HEK293T (cell line): ENCODE measurements at regions not wholly inside any gene's neighbourhood (a gene's known extent, or its start where the extent isn't known, plus 50 kb on each side); places are given as distances from the start of the nearest gene placed in this dataset.

ENCODE experiments used
- CTCF ChIA-PET: fragments of 350-600 bp; formaldehyde crosslinking; extraction: SDS; loops from one replicate; lab custom pipeline; 2021; ENCODE audit warnings: antibody characterized with exemption, inconsistent platforms; lab: Yijun Ruan, JAX
- POLR2A ChIA-PET: fragments of 350-600 bp; formaldehyde crosslinking; extraction: SDS; loops from one replicate; lab custom pipeline; 2020; ENCODE audit warnings: antibody characterized with exemption, inconsistent platforms; lab: Yijun Ruan, JAX
- DNase-seq: peaks from one replicate; pipeline ENCODE4 v3.0.0; 2012; ENCODE audit warnings: mixed read lengths; ENCODE audit errors: extremely low spot score
- ARNT ChIP-seq: fragments of 450-650 bp; IDR thresholded peaks from 2 replicates; pipeline ENCODE4 v1.6.1; 2017; ENCODE audit warnings: mild to moderate bottlenecking
- BHLHE40 ChIP-seq: fragments of 450-650 bp; IDR thresholded peaks from 2 replicates; pipeline ENCODE4 v1.6.1; 2016; ENCODE audit warnings: mild to moderate bottlenecking, moderate library complexity, borderline replicate concordance
- CTBP1 ChIP-seq: fragments of 450-650 bp; IDR thresholded peaks from 2 replicates; pipeline ENCODE4 v1.6.1; 2016; ENCODE audit warnings: borderline replicate concordance
- ELF4 ChIP-seq: fragments of 450-650 bp; IDR thresholded peaks from 2 replicates; pipeline ENCODE4 v1.6.1; 2017; ENCODE audit warnings: antibody characterized with exemption
- FOXA1 ChIP-seq: fragments of 450-650 bp; IDR thresholded peaks from 2 replicates; pipeline ENCODE4 v1.6.1; 2016; ENCODE audit warnings: mild to moderate bottlenecking
- FOXK2 ChIP-seq: fragments of 450-650 bp; IDR thresholded peaks from 2 replicates; pipeline ENCODE4 v1.6.1; 2016; ENCODE audit warnings: mild to moderate bottlenecking
- FOXM1 ChIP-seq: fragments of 450-650 bp; IDR thresholded peaks from 2 replicates; pipeline ENCODE4 v1.6.1; 2017; ENCODE audit warnings: mild to moderate bottlenecking, borderline replicate concordance
- HDGF ChIP-seq: fragments of 450-650 bp; IDR thresholded peaks from 2 replicates; pipeline ENCODE4 v1.6.1; 2017; ENCODE audit warnings: antibody characterized with exemption, borderline replicate concordance
- L3MBTL2 ChIP-seq: fragments of 450-650 bp; conservative IDR thresholded peaks from 2 replicates; pipeline ENCODE4 v1.6.1; 2016; ENCODE audit warnings: mild to moderate bottlenecking
- LEF1 ChIP-seq: fragments of 450-650 bp; IDR thresholded peaks from 2 replicates; pipeline ENCODE4 v1.6.1; 2017; ENCODE audit warnings: mild to moderate bottlenecking, borderline replicate concordance
- NFRKB ChIP-seq: fragments of 450-650 bp; IDR thresholded peaks from 2 replicates; pipeline ENCODE4 v1.6.1; 2016; ENCODE audit warnings: mild to moderate bottlenecking, moderate library complexity
- PKNOX1 ChIP-seq: fragments of 450-650 bp; IDR thresholded peaks from 2 replicates; pipeline ENCODE4 v1.6.1; 2016
- SP1 ChIP-seq: fragments of 450-650 bp; IDR thresholded peaks from 2 replicates; pipeline ENCODE4 v1.6.1; 2017
- SUZ12 ChIP-seq: fragments of 450-650 bp; IDR thresholded peaks from 2 replicates; pipeline ENCODE4 v1.6.1; 2016; ENCODE audit warnings: mild to moderate bottlenecking
- TARDBP ChIP-seq: fragments of 450-650 bp; IDR thresholded peaks from 2 replicates; pipeline ENCODE4 v1.6.1; 2016
- ZNF384 ChIP-seq: fragments of 450-650 bp; IDR thresholded peaks from 2 replicates; pipeline ENCODE4 v1.6.1; 2016

GRCh38 chr5:41610386-41610785 is 100.0 kb upstream of the PLCXD3 start:
- no peak for DNase-seq
- TF ChIP-seq BHLHE40 (no peak), ZNF384 (no peak), L3MBTL2 (no peak), FOXK2 (no peak), NFRKB (no peak), LEF1 (no peak), FOXM1 (no peak), HDGF (no peak), PKNOX1 (no peak), CTBP1 (no peak), FOXA1 (no peak), ELF4 (no peak), ARNT (no peak), SUZ12 (no peak), TARDBP (no peak), SP1 (no peak)
- ChIA-PET CTCF (no interaction called here), POLR2A (no interaction called here)

- no peak for DNase-seq
- CTCF ChIA-PET = no interaction called here
- POLR2A ChIA-PET = no interaction called here
- no peak for TF ChIP-seq NFRKB
- TF ChIP-seq HDGF = no peak
- no peak for TF ChIP-seq FOXA1
Observed at GRCh38 chr5:41600731-41601130, 90.3 kb upstream of the PLCXD3 start.

GRCh38 chr5:41598011-41598410 is 87.6 kb upstream of the PLCXD3 start:
- no peak for TF ChIP-seq HDGF
- no peak for TF ChIP-seq L3MBTL2
- no peak for TF ChIP-seq ZNF384
- no peak for TF ChIP-seq SP1
- TF ChIP-seq FOXM1 = no peak
- no peak for TF ChIP-seq PKNOX1
- no peak for TF ChIP-seq LEF1
- TF ChIP-seq FOXK2 = no peak
- TF ChIP-seq ARNT = no peak
- TF ChIP-seq CTBP1 = no peak
- no peak for TF ChIP-seq NFRKB
- no peak for TF ChIP-seq FOXA1
- TF ChIP-seq ELF4 = no peak
- no peak for TF ChIP-seq SUZ12
- no peak for DNase-seq
- POLR2A ChIA-PET = no interaction called here
- CTCF ChIA-PET = no interaction called here

GRCh38 chr5:41587668-41588067 is 77.3 kb upstream of the PLCXD3 start:
- DNase-seq = no peak
- POLR2A ChIA-PET = no interaction called here
- TF ChIP-seq ELF4 (no peak), SUZ12 (no peak), FOXK2 (no peak), LEF1 (no peak), CTBP1 (no peak), HDGF (no peak), TARDBP (no peak), ZNF384 (no peak), SP1 (no peak), L3MBTL2 (no peak), FOXA1 (no peak)
- CTCF ChIA-PET = no interaction called here

GRCh38 chr5:41575110-41575779 is 64.8 kb upstream of the PLCXD3 start:
- ChIA-PET POLR2A (no interaction called here), CTCF (no interaction called here)
- TF ChIP-seq BHLHE40 = no peak
- TF ChIP-seq TARDBP = no peak
- TF ChIP-seq L3MBTL2 = no peak
- TF ChIP-seq SUZ12 = no peak
- no peak for TF ChIP-seq FOXK2
- no peak for TF ChIP-seq ELF4
- TF ChIP-seq FOXA1 = no peak
- TF ChIP-seq SP1 = no peak
- TF ChIP-seq LEF1 = no peak
- no peak for TF ChIP-seq FOXM1
- no peak for TF ChIP-seq ZNF384
- no peak for DNase-seq

- CTCF ChIA-PET = no interaction called here
- no peak for TF ChIP-seq ELF4
- no peak for TF ChIP-seq SP1
- no peak for TF ChIP-seq HDGF
- TF ChIP-seq LEF1 = no peak
- no peak for TF ChIP-seq L3MBTL2
- no peak for TF ChIP-seq FOXM1
- TF ChIP-seq ARNT = no peak
- TF ChIP-seq ZNF384 = no peak
- no peak for TF ChIP-seq SUZ12
- DNase-seq = no peak
- POLR2A ChIA-PET = no interaction called here
Observed at GRCh38 chr5:41574391-41574790, 64.0 kb upstream of the PLCXD3 start.
